HG03442 (cell line): ENCODE measurements at regions not wholly inside any gene's neighbourhood (a gene's known extent, or its start where the extent isn't known, plus 50 kb on each side); places are given as distances from the start of the nearest gene placed in this dataset.
"Not testable (repeated sequence)": the region's sequence is repeated elsewhere in the genome, so short reads cannot be mapped to it uniquely, and the experiment has no call there.

ENCODE experiments used
- ATAC-seq: cut with Tn5 transposase; IDR thresholded peaks from one replicate; pipeline ENCODE4 v1.9.1; 2021; ENCODE audit warnings: mild to moderate bottlenecking, moderate library complexity; ENCODE audit not compliant: unreplicated experiment

GRCh38 chr5:60490597-60491166 is 209.3 kb downstream of the DEPDC1B start:
- no peak for ATAC-seq

GRCh38 chr5:60489856-60490255 is 210.1 kb downstream of the DEPDC1B start:
- ATAC-seq, result no peak

GRCh38 chr5:60489377-60489776 is 210.6 kb downstream of the DEPDC1B start:
- ATAC-seq, result no peak

- no peak for ATAC-seq
These were observed 211.4 kb downstream of the DEPDC1B start for GRCh38 chr5:60488466-60489130.

GRCh38 chr5:60487885-60488442 is 212.0 kb downstream of the DEPDC1B start:
- ATAC-seq, result no peak

GRCh38 chr5:60487476-60487875 is 212.5 kb downstream of the DEPDC1B start:
- ATAC-seq, result no peak

- ATAC-seq, result no peak
These were observed 214.6 kb downstream of the DEPDC1B start for GRCh38 chr5:60485361-60485760.

- no peak for ATAC-seq
These were observed 216.9 kb downstream of the DEPDC1B start for GRCh38 chr5:60483050-60483449.

GRCh38 chr5:60482301-60482700 is 217.7 kb downstream of the DEPDC1B start:
- ATAC-seq, result no peak

GRCh38 chr5:60479542-60479941 is 220.4 kb downstream of the DEPDC1B start:
- no peak for ATAC-seq

- ATAC-seq, result no peak
These were observed 222.1 kb downstream of the DEPDC1B start for GRCh38 chr5:60477849-60478248.

GRCh38 chr5:60473654-60474053 is 226.3 kb downstream of the DEPDC1B start:
- no peak for ATAC-seq

- ATAC-seq, result not testable (repeated sequence)
These were observed 226.9 kb downstream of the DEPDC1B start for GRCh38 chr5:60473027-60473426.

- ATAC-seq, result no peak
These were observed 229.1 kb downstream of the DEPDC1B start for GRCh38 chr5:60470881-60471280.

GRCh38 chr5:60469286-60469685 is 230.7 kb downstream of the DEPDC1B start:
- no peak for ATAC-seq

- no peak for ATAC-seq
These were observed 236.6 kb downstream of the DEPDC1B start for GRCh38 chr5:60463179-60463868.

- no peak for ATAC-seq
These were observed 241.3 kb downstream of the DEPDC1B start for GRCh38 chr5:60458666-60459065.

GRCh38 chr5:60457233-60457632 is 242.7 kb downstream of the DEPDC1B start:
- no peak for ATAC-seq

- ATAC-seq, result no peak
These were observed 244.4 kb downstream of the DEPDC1B start for GRCh38 chr5:60455589-60455988.

- not testable (repeated sequence) for ATAC-seq
These were observed 245.7 kb downstream of the DEPDC1B start for GRCh38 chr5:60454277-60454676.

GRCh38 chr5:60453186-60453976 is 246.6 kb downstream of the DEPDC1B start:
- ATAC-seq, result no peak
